Hypothalamus (tissue), 51 donors: ENCODE measurements at regions not wholly inside any gene's neighbourhood (a gene's known extent, or its start where the extent isn't known, plus 50 kb on each side); places are given as distances from the start of the nearest gene placed in this dataset.
"Not testable (repeated sequence)": the region's sequence is repeated elsewhere in the genome, so short reads cannot be mapped to it uniquely, and the experiment has no call there.

ENCODE experiments used
- DNase-seq, 51 donors: peaks; one replicate each; lab custom pipeline; 2025; lab: John Stamatoyannopoulos, UW

DNA sequence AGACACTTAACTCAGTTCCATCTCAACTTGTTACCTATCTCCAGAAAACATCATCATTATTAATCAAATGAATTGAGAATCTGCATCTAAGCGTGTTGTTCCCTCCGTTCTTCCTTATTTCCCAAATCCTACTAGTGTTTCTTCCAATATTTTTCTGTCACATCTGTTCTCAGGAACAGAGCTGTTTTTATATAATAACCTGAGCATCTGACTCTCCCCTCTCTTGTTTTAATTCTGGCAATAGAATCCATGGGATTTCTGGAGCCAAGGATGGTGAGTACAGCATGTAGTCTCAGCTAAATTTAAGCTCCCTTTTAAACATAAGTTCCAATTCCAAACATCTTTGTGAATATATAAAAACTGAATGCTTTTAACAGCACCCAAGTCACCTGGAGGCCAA is 558.3 kb downstream of the DTWD2 start:
- DNase-seq: no peak

DNA sequence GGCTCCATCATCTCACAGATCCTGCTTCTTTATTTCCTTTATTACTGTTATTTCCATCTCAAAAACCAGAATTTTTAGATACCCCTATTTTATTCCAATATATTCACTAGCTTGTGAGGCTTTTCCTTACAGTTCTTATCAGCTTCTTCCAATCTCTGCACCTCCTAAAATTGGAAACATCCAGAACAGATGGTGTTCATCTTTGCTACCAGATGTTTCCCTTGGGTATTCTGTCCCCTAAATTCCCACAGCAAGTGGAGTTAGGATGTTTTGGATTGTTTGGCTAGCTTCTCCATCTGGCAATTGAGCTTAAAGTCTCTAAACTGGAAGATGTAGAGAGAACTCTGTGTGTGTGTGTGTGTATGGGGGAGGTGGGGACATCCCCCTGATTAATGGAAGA is 580.4 kb downstream of the DTWD2 start:
- DNase-seq: no peak

DNA sequence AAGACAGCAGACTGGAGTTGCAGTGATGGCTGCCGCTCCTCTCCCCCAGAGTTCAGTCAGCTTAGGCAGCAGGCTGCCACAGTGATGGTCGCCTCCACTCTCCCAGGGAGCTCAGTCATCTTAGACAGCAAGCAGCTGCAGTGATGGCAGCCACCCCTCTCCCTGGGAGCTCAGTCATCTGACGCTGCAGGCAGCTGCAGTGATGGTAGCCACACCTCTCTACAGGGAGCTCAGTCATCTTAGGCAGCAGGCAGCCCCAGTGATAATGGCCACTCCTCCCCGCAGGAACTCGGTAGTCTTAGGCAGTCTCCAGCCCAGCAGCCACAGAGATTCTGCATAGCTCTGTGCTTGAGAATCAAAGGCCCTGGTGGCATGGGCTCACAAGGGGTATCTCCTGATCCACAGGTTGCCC is 582.7 kb downstream of the DTWD2 start:
- peak in 1 of 51 donors; percentile 0 for DNase-seq

DNA sequence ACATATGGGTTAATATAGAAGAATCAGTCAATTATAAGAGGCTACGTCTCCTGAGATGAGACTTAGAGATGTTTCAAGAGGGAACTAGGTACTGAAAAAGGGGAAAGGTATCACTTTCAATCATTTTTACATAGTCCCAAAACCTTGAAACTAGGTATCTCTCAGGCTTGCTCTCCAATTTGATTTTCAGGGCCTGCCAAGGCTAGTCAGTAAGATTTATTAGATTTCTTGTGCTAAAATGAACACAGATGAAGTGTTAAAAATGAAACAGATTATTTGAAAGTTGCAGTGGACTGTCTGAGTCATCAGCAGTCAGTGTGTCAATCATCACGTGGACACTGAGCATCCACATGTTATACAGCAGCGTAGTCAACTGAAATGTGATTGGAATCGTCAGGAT is 591.1 kb downstream of the DTWD2 start:
- DNase-seq: no peak

DNA sequence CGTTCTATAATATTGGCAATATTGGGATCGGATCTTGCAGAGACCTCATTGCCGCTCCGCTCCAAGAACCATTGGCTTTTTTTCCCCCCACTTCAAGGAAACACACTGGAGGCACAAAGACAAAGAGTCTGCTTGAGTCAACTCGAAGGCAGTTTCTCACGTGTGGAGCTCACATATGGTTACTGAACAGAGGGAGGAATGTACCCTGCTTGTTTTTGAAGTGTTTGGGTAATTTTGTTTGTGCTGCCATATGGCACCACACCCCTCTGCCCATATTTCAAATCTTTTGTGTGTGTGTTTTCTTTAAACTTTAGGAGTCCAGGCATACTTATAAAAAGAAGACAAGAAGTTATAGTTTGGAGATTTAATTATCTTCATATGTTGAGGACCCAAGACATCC is 595.9 kb downstream of the DTWD2 start:
- DNase-seq: no peak

DNA sequence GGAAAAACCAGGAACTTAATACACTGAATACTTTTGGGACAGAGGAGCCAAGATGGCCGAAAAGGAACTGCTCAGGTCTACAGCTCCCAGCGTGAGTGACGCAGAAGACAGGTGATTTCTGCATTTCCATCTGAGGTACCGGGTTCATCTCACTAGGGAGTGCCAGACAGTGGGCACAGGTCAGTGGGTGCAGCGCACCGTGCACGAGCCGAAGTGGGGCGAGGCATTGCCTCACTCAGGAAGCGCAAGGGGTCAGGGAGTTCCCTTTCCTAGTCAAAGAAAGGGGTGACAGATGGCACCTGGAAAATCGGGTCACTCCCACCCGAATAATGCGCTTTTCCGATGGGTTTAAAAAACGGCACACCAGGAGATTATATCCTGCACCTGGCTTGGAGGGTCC is 605.4 kb downstream of the DTWD2 start:
- not testable (repeated sequence) for DNase-seq

DNA sequence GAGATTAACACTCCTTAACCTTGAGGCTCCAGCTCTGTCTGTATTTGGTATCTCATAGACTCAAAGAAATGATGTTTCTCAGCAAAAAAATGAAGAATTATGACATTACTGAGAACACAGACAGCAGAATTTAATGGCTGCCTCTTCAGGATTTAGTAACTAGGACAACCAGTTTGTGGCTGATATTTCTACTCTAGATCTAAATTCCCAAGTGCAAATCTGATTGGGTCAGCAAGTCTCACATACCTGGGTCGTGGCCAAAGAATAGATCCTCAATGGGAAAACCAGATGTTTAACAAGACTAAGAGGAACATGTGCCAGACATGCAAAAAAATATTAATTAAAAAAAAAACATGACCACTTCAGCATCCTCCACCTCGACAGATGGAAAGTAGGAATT is 608.9 kb downstream of the DTWD2 start:
- DNase-seq: no peak

DNA sequence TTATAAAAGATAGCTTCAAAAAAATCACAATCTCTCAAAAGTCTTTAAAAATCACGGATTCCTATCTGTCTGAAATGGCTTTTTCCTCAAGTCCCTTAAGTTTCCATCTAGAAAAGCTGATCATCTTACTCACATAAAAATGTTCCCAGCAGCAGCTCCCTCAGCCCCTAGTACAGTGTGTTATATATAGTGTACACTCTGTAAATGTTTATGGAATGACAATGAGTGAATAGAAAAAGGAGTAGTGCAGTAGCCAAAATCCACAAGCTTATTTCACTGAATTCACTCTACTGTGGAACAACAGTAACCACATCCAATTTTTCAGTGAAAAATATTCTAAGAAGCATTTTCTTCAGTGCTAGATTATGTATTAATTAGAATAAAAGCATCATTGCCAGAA is 609.4 kb downstream of the DTWD2 start:
- no peak for DNase-seq

DNA sequence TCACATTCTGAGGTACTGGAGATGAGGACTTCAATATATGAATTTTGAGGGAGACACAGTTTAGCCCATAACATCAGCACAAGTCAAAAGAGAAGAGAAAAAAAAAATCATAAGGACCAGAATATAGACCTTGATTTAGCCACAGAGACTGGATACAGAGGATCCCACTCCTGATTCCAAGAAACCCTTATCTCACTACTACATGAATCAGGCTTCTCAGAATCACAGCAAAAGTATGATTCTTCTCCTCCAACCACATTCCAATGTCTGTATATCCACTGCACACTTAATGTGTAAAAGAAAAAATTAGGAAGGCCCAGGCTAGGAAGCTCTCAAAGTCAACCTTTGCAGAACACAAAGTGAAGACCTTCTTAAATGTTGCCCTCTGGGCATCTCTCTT is 610.9 kb downstream of the DTWD2 start:
- no peak for DNase-seq

DNA sequence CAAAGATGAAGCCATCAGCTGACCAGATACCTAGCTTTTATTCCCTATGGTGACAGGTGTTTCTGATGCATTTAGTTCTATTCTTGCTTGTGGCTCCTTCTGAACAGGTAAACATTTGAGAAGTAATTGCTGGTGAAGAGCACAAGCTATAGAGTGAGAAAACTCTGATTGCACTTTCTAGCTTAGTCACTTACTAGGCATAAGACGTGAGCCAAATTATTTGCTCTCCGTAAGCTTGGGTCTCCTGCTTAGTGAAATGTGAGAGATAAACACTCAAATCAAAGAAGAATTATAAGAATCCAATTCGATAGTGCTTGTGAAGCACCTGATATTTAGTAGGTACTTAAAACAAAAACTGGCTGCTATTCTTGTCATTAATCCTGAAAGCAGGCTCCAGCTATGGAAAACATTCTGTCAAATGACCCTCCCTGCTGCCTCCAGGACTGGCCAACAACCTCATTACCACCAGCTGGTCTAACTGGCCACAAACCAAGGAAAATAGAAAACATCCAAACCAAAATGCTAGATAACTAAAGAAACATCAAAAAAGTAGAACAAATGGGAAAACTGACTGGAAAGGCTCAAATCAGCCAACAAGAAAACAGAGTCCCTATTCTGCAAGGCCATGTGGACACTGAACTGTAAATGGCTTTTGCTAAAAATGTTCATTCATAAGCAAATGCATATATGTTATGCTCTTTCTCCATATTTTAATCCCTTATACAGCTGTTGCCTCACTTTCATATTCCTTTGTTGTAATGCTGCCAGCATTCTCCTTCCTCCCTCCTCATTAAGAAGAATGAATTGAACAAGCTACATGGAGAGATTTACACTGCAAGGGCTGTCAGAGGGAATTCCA is 616.1 kb downstream of the DTWD2 start:
- DNase-seq: no peak

DNA sequence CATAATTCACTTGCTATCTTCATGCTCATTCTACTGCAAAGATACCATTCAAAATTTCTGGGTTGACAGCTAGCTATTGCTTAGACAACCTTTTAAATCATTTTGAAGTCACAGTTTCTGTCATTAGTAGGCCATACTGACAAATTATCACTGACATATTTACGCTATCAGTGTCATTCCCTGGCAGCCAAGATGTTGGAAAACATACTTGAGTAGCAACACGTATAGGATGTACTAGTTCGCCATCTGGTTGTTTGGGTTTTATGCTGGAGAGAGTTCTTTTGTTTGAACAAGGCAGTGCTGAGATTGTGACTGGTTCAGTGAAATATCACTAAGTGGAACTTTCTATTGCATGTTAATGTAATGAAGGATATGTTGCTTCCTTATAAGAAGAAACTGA is 621.9 kb downstream of the DTWD2 start:
- no peak for DNase-seq

DNA sequence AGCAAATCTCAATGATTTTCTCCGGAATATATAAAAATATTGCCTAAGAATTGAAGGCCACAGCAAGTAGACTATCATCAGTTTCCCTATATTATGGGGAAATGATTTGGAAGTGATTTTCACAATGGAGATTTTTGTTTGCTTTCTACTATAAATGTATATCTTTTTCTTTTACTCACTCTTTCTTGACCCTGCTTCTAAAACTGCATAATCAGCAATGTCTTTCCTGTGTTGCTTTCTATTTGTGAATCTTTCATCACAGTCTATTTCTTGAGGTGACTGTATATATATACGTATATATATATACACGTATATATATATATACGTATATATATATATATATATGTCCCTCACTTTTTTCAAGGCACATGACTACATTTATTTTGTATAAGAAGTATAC is 622.6 kb downstream of the DTWD2 start:
- no peak for DNase-seq

DNA sequence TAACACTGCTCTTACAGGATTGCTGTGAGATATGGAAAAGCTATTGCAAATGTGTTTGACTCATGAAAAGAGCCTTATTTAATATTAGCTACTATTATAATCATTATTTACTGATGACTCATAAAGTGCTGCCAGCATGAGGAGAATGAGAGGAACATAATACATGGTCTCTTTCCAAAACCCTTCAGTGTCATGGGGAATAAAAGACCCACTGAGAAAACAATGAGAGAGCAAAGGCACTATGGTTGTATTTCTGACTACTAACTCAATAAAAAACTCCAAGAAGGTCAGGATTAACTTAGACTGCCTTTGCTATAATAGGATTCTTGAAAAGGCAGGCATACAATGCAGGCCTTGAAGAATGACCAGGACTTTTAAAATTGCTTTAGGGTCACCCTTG is 633.5 kb downstream of the DTWD2 start:
- DNase-seq: no peak

DNA sequence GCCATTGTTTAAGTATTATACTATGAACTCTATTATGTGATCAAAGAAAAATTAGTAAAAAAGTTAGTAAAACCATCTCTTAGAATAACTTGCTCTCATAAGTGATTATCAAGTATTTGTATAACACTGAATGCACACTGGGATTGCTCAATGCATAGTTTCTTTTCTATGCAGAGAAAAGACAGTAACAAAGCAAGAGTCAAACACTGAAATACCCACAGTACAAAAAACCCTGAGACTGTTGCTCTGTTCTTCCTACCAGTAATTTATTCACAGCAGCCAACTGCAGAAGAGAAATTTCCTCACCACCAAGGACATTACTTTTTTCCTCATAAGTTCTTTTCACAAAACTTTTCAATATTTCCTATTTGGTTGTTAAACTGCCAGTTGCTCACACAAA is 634.4 kb downstream of the DTWD2 start:
- DNase-seq: no peak

DNA sequence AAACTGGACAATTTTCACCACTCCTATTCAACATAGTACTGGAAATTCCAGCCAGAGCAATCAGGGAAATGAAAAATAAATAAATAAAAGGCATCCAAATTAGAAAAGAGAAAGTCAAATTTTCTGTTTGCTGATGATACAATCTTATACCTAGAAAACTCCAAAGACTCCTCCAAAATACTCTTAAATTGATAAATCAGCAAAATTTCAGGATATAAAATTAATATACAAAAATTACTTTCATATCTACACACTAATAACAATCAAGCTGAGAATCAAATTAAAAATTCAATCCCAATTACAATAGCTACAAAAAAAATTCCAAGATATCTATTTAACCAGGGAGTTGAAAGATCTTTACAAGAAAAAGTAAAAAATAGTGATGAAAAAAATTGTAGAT is 651.9 kb downstream of the DTWD2 start:
- no peak for DNase-seq

DNA sequence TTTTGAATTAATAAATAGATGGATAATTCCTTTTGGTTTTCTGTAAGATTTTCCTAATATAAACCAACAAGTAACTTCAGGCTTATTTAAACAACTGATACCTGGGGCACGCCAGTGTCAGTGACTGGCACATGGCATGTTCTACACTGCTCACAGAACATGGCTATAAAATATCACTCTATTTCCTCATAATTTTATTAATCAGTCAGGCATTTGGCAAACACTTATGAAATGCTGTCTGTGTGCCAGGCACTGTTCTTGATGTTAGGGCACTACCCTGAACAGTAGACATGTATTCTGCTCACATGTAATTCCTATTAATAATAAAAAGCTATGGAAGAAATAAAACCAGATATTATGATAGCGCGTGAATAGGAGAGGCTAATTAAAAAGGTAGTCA is 661.0 kb downstream of the DTWD2 start:
- DNase-seq: no peak

DNA sequence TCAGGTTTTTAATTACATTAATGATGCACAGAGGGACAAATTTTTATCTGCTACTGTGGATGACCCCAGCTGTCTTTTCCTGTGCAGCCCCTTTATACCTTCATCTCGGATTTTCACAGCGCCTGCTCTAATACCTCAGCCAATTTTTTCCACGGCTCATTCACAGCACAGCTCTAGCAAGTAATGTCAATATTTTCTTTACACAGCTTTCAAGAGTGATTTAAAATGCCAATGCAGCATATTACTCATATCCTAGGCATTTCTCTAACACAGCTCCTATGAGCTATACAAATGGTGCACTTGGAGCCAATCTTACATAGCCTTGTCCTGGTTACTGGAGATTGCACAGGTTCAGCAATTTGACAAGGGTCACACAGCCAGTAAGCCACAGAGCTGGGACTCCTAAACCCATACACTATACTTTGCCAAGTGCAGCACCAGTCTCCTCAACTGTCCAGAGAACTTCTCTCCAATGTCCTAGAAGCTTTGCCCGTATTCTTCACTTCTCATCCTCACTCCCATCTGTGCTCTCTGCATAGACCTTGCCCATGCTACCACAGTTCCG is 661.8 kb downstream of the DTWD2 start:
- DNase-seq: no peak

DNA sequence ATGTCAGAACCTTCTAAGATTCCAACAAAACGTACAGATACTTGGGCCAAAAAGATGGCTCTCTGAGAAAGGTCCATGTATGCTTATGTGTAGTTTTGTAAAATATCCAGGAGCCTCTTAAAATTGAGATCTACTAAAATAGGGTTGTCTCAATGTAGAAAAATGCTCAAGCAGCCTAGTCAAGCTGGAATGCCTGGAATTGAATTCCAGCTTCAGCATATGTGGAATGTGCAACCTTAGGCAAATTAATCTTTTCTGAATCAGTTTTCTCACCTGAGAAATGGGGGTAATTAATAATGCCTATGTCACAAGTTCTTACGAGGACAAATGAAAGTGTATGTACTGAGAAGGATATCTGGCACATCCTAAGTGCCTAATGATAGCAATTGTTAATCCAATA is 662.4 kb downstream of the DTWD2 start:
- DNase-seq: no peak

DNA sequence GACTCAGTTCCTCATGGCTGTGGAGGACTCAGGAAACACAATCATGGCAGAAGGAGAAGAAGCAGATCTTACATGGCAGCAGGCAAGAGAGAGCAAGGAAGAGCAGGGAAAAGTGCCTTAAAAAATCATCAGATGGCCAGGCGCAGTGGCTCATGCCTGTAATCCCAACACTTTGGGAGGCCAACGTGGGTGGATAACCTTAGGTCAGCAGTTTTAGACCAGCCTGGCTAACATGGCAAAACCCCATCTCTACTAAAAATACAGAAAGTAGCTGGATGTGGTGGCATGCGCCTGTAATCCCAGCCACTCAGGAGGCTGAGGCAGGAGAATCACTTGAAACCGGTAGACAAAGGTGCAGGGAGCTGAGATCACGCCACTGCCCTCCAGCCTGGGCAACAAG is 664.6 kb downstream of the DTWD2 start:
- not testable (repeated sequence) for DNase-seq

DNA sequence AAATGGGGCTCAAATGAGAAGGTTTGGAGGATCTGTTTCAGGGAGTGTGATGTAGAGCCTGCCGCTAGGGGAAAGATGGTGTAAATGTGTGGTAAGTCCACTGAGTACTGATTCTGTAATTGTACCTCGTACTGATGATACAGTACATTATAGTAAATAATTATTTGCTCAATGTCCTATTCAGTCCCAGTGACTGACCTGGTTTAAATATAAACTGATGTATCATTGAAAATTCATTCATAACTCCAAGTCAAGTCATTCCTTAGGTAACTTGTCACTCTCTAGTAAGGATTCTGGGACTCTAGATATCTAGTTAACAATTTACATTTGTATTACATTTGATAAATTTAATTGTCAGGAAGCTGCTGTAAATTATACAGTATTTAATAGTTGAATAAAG is 667.3 kb downstream of the DTWD2 start:
- DNase-seq: no peak

DNA sequence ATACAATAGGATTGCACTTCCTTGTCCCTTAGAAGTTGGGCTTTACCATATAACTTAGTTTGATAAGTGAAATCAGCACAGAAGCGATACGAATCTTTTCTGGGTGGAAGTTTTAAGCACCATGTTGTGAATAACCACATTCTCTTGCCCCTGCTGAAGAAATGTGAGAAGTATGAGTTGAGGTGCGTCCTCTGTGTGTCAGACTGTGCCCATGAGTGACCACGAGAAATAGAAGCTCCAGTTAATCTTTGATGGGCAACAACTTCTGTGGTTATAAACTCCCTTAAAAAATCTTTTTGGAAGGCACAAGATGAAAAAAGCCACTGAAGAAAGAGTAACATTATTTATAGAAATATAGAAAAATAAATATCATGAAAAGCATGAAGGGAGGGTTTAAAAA is 668.2 kb downstream of the DTWD2 start:
- DNase-seq: no peak

DNA sequence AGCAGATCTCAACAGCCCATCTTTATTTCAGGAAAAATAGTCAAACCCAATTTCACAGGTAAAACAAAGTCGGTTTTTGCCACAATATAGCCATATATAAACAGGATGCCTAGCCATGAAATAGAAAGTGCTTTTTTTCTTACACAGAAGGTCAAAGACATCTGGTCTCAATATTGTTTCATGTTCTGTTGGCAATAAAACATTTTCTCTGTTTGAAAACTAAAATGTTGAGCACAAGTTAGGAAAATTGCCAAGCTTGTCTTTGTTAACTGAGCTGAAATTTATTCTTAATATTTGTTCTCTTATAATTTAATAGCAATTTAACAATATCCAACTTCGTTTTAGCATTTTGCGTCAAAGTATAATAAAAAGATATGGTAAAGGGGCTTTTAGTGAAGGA is 673.4 kb downstream of the DTWD2 start:
- DNase-seq: no peak
